ENCODE measurements at regions not wholly inside any gene's neighbourhood (a gene's known extent, or its start where the extent isn't known, plus 50 kb on each side); places are given as distances from the start of the nearest gene placed in this dataset.

- no peak for TF ChIP-seq CTCF (IDR thresholded peaks at IDR 0.05; ENCODE audit: poor library complexity)
- TF ChIP-seq EZH2 (IDR thresholded peaks at IDR 0.05; ENCODE audit: borderline replicate concordance) = no peak
- no peak for TF ChIP-seq EZH2phosphoT487 (IDR thresholded peaks at IDR 0.05; ENCODE audit: low read depth, severe bottlenecking, unreplicated experiment)
Measured at GRCh38 chr9:11708899-11709298, 984.3 kb upstream of the TYRP1 start.

Data from hepatocyte (in vitro differentiated cells).